SK-N-SH treated with all-trans-retinoic acid at 6 μM for 48 hours (cell line): ENCODE measurements at regions not wholly inside any gene's neighbourhood (a gene's known extent, or its start where the extent isn't known, plus 50 kb on each side); places are given as distances from the start of the nearest gene placed in this dataset.

Experiments used
- GLIS3 ChIP-seq: fragments of 250-450 bp; sonication (Bioruptor Pico); IDR thresholded peaks from 2 replicates; pipeline ENCODE4 v1.5.0; 2020; ENCODE audit warnings: mild to moderate bottlenecking, moderate library complexity
- RARB ChIP-seq: fragments of 250-450 bp; sonication (Bioruptor Pico); IDR thresholded peaks from 2 replicates; pipeline ENCODE4 v1.8.0; 2021; ENCODE audit warnings: mild to moderate bottlenecking, moderate library complexity
- TF ChIP-seq, protein P1 (sequence below): fragments of 250-450 bp; sonication (Bioruptor Pico); IDR thresholded peaks from 2 replicates; pipeline ENCODE4 v1.5.0; 2020; ENCODE audit warnings: mild to moderate bottlenecking, moderate library complexity

DNA sequence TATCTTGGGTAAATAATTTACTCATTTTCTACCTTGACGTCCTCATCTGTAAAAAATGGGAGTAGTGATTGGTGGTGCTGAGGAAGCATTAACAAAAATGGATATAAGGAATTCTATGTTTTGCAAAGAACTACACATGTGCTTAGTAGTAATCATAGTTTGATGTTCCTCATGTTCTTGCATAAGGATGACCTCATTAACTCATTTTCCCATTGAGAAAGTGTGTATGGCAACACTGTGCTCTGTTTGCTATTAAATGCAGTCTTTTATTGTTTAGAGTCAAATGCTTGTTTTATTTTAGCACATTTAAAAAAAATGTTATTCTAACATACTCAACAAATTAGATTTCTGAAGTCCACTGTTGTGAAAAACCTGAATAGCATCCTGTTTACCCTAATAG, 211.2 kb upstream of the RSPO3 start:
- TF ChIP-seq RARB (CRISPR knock-in tag) = no peak
- TF ChIP-seq, protein P1, sequence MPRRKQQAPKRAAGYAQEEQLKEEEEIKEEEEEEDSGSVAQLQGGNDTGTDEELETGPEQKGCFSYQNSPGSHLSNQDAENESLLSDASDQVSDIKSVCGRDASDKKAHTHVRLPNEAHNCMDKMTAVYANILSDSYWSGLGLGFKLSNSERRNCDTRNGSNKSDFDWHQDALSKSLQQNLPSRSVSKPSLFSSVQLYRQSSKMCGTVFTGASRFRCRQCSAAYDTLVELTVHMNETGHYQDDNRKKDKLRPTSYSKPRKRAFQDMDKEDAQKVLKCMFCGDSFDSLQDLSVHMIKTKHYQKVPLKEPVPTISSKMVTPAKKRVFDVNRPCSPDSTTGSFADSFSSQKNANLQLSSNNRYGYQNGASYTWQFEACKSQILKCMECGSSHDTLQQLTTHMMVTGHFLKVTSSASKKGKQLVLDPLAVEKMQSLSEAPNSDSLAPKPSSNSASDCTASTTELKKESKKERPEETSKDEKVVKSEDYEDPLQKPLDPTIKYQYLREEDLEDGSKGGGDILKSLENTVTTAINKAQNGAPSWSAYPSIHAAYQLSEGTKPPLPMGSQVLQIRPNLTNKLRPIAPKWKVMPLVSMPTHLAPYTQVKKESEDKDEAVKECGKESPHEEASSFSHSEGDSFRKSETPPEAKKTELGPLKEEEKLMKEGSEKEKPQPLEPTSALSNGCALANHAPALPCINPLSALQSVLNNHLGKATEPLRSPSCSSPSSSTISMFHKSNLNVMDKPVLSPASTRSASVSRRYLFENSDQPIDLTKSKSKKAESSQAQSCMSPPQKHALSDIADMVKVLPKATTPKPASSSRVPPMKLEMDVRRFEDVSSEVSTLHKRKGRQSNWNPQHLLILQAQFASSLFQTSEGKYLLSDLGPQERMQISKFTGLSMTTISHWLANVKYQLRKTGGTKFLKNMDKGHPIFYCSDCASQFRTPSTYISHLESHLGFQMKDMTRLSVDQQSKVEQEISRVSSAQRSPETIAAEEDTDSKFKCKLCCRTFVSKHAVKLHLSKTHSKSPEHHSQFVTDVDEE = no peak
- no peak for TF ChIP-seq GLIS3 (CRISPR knock-in tag)
